Mucosa of rectum (tissue), 2 donors: ENCODE measurements at regions not wholly inside any gene's neighbourhood (a gene's known extent, or its start where the extent isn't known, plus 50 kb on each side); places are given as distances from the start of the nearest gene placed in this dataset.
"Not testable (repeated sequence)": the region's sequence is repeated elsewhere in the genome, so short reads cannot be mapped to it uniquely, and the experiment has no call there.

Experiments used
- H3K27ac ChIP-seq, 2 donors: one replicate each; pipeline ENCODE4 v1.7.0; 2013; ENCODE audit warnings: inconsistent platforms in 2 of 2, low read depth in 2 of 2, low read length in 2 of 2
- H3K27me3 ChIP-seq, 2 donors: one replicate each; pipeline ENCODE4 v1.7.0; 2013; ENCODE audit warnings: low read length in 2 of 2; ENCODE audit not compliant: control insufficient read depth in 2 of 2, insufficient read depth in 2 of 2
- H3K36me3 ChIP-seq, 2 donors: one replicate each; pipeline ENCODE4 v1.7.0; 2013; ENCODE audit warnings: low read length in 2 of 2; ENCODE audit not compliant: control insufficient read depth in 2 of 2, insufficient read depth in 2 of 2
- H3K4me1 ChIP-seq, 2 donors: one replicate each; pipeline ENCODE4 v1.7.0; 2013; ENCODE audit warnings: low read length in 2 of 2, mild to moderate bottlenecking in 1 of 2; ENCODE audit not compliant: control insufficient read depth in 2 of 2, insufficient read depth in 2 of 2
- H3K4me3 ChIP-seq, 2 donors: one replicate each; pipeline ENCODE4 v1.7.0; 2013; ENCODE audit warnings: low read length in 2 of 2
- H3K9ac ChIP-seq, 2 donors: one replicate each; pipeline ENCODE4 v1.7.0; 2013; ENCODE audit warnings: low read length in 2 of 2, low read depth in 1 of 2, mild to moderate bottlenecking in 1 of 2
- H3K9me3 ChIP-seq, 2 donors: one replicate each; pipeline ENCODE4 v1.7.0; 2013; ENCODE audit warnings: low read length in 2 of 2; ENCODE audit not compliant: control insufficient read depth in 2 of 2
- donor health status: healthy.
- donor health status: Normal muscosa, but diverticular disease.

GRCh38 chr12:131572626-131573025 is 138.3 kb upstream of the SFSWAP start:
- Histone ChIP-seq H3K36me3 (no peaks in the 10 kb centered on the region), H3K9me3 (no peaks in the 10 kb centered on the region), H3K4me1 (no peaks in the 10 kb centered on the region), H3K9ac (no peak overlapping the region), H3K4me3 (no peak overlapping the region), H3K27me3 (no peaks in the 10 kb centered on the region), H3K27ac (no peak overlapping the region)

- no peaks in the 10 kb centered on the region for H3K9me3 ChIP-seq
- H3K4me3 ChIP-seq = no peak overlapping the region
- H3K27me3 ChIP-seq = no peaks in the 10 kb centered on the region
- H3K36me3 ChIP-seq = no peaks in the 10 kb centered on the region
- no peak overlapping the region for H3K27ac ChIP-seq
- H3K4me1 ChIP-seq = no peaks in the 10 kb centered on the region
- no peak overlapping the region for H3K9ac ChIP-seq
Observed at GRCh38 chr12:131573631-131574394, 137.1 kb upstream of the SFSWAP start.

- Histone ChIP-seq H3K9me3 (no peaks in the 10 kb centered on the region), H3K36me3 (no peaks in the 10 kb centered on the region), H3K4me3 (no peak overlapping the region), H3K27ac (no peak overlapping the region), H3K9ac (no peak overlapping the region), H3K27me3 (no peaks in the 10 kb centered on the region), H3K4me1 (no peaks in the 10 kb centered on the region)
Observed at GRCh38 chr12:131574395-131574771, 136.5 kb upstream of the SFSWAP start.

- Histone ChIP-seq H3K36me3 (no peaks in the 10 kb centered on the region), H3K9ac (no peak overlapping the region), H3K27me3 (no peaks in the 10 kb centered on the region), H3K9me3 (no peaks in the 10 kb centered on the region), H3K4me1 (no peaks in the 10 kb centered on the region), H3K4me3 (no peak overlapping the region), H3K27ac (no peak overlapping the region)
Observed at GRCh38 chr12:131575371-131575770, 135.5 kb upstream of the SFSWAP start.

GRCh38 chr12:131576734-131577133 is 134.2 kb upstream of the SFSWAP start:
- H3K9ac ChIP-seq, H3K9me3 ChIP-seq, H3K4me3 ChIP-seq, H3K27ac ChIP-seq, H3K36me3 ChIP-seq, H3K4me1 ChIP-seq, H3K27me3 ChIP-seq: not testable (repeated sequence)

- Histone ChIP-seq H3K4me3 (no peak overlapping the region), H3K27ac (no peak overlapping the region), H3K27me3 (no peaks in the 10 kb centered on the region), H3K9ac (no peak overlapping the region), H3K9me3 (no peaks in the 10 kb centered on the region), H3K36me3 (no peaks in the 10 kb centered on the region), H3K4me1 (no peaks in the 10 kb centered on the region)
Observed at GRCh38 chr12:131577766-131578165, 133.1 kb upstream of the SFSWAP start.

- no peak overlapping the region for H3K27ac ChIP-seq
- H3K9ac ChIP-seq = no peak overlapping the region
- H3K36me3 ChIP-seq = no peaks in the 10 kb centered on the region
- H3K4me3 ChIP-seq = no peak overlapping the region
- H3K27me3 ChIP-seq = no peaks in the 10 kb centered on the region
- no peaks in the 10 kb centered on the region for H3K9me3 ChIP-seq
- no peaks in the 10 kb centered on the region for H3K4me1 ChIP-seq
Observed at GRCh38 chr12:131578828-131579470, 131.9 kb upstream of the SFSWAP start.

- Histone ChIP-seq H3K27ac (no peak overlapping the region), H3K9me3 (peaks cover 0 to 3% of the 10 kb centered on the region in 2 donors), H3K9ac (no peak overlapping the region), H3K4me3 (no peak overlapping the region), H3K36me3 (no peaks in the 10 kb centered on the region), H3K4me1 (no peaks in the 10 kb centered on the region), H3K27me3 (no peaks in the 10 kb centered on the region)
Observed at GRCh38 chr12:131583090-131583712, 127.7 kb upstream of the SFSWAP start.

- H3K36me3 ChIP-seq = no peaks in the 10 kb centered on the region
- H3K27ac ChIP-seq = no peak overlapping the region
- no peak overlapping the region for H3K4me3 ChIP-seq
- H3K9me3 ChIP-seq = peaks cover 0 to 3% of the 10 kb centered on the region in 2 donors
- H3K27me3 ChIP-seq = no peaks in the 10 kb centered on the region
- H3K4me1 ChIP-seq = no peaks in the 10 kb centered on the region
- H3K9ac ChIP-seq = no peak overlapping the region
Observed at GRCh38 chr12:131586269-131586668, 124.6 kb upstream of the SFSWAP start.

- no peak overlapping the region for H3K4me3 ChIP-seq
- no peaks in the 10 kb centered on the region for H3K27me3 ChIP-seq
- H3K27ac ChIP-seq = no peak overlapping the region
- H3K9ac ChIP-seq = no peak overlapping the region
- peaks cover 0 to 3% of the 10 kb centered on the region in 2 donors for H3K9me3 ChIP-seq
- H3K36me3 ChIP-seq = no peaks in the 10 kb centered on the region
- no peaks in the 10 kb centered on the region for H3K4me1 ChIP-seq
Observed at GRCh38 chr12:131586761-131587160, 124.1 kb upstream of the SFSWAP start.
